SIG-M5 (cell line): ENCODE measurements at regions not wholly inside any gene's neighbourhood (a gene's known extent, or its start where the extent isn't known, plus 50 kb on each side); places are given as distances from the start of the nearest gene placed in this dataset.

Source experiments
- DNase-seq: peaks from one replicate; lab custom pipeline; 2025; lab: John Stamatoyannopoulos, UW

GRCh38 chr14:98231210-98231609 is 1040.8 kb downstream of the BCL11B start:
- DNase-seq = no peak

- DNase-seq = no peak
Observed at GRCh38 chr14:98233656-98234055, 1038.3 kb downstream of the BCL11B start.

GRCh38 chr14:98234208-98234607 is 1037.8 kb downstream of the BCL11B start:
- no peak for DNase-seq

GRCh38 chr14:98236314-98236713 is 1035.7 kb downstream of the BCL11B start:
- no peak for DNase-seq

GRCh38 chr14:98237939-98238338 is 1034.1 kb downstream of the BCL11B start:
- DNase-seq = no peak

GRCh38 chr14:98240376-98240775 is 1031.6 kb downstream of the BCL11B start:
- DNase-seq = no peak

GRCh38 chr14:98242903-98243302 is 1029.1 kb downstream of the BCL11B start:
- no peak for DNase-seq

- no peak for DNase-seq
Observed at GRCh38 chr14:98243332-98243731, 1028.7 kb downstream of the BCL11B start.

- no peak for DNase-seq
Observed at GRCh38 chr14:98244162-98244948, 1027.6 kb downstream of the BCL11B start.

- no peak for DNase-seq
Observed at GRCh38 chr14:98244966-98245569, 1026.9 kb downstream of the BCL11B start.

GRCh38 chr14:98249057-98249456 is 1022.9 kb downstream of the BCL11B start:
- no peak for DNase-seq

- DNase-seq = no peak
Observed at GRCh38 chr14:98249476-98249875, 1022.5 kb downstream of the BCL11B start.

GRCh38 chr14:98252820-98253219 is 1019.2 kb downstream of the BCL11B start:
- no peak for DNase-seq

GRCh38 chr14:98259881-98260280 is 1012.1 kb downstream of the BCL11B start:
- no peak for DNase-seq

GRCh38 chr14:98262566-98262965 is 1009.4 kb downstream of the BCL11B start:
- no peak for DNase-seq

GRCh38 chr14:98269533-98269932 is 1002.5 kb downstream of the BCL11B start:
- DNase-seq = no peak

- DNase-seq = no peak
Observed at GRCh38 chr14:98270201-98270600, 1001.8 kb downstream of the BCL11B start.

GRCh38 chr14:98274596-98274995 is 997.4 kb downstream of the BCL11B start:
- DNase-seq = no peak

- no peak for DNase-seq
Observed at GRCh38 chr14:98278800-98279199, 993.2 kb downstream of the BCL11B start.

GRCh38 chr14:98280436-98280835 is 991.6 kb downstream of the BCL11B start:
- DNase-seq = no peak

- DNase-seq = no peak
Observed at GRCh38 chr14:98288825-98289224, 983.2 kb downstream of the BCL11B start.

GRCh38 chr14:98290596-98290995 is 981.4 kb downstream of the BCL11B start:
- DNase-seq = no peak

- DNase-seq = no peak
Observed at GRCh38 chr14:98292191-98292590, 979.8 kb downstream of the BCL11B start.

GRCh38 chr14:98293576-98293975 is 978.4 kb downstream of the BCL11B start:
- DNase-seq = no peak
